Nephron progenitor cell (in vitro differentiated cells): ENCODE measurements at regions not wholly inside any gene's neighbourhood (a gene's known extent, or its start where the extent isn't known, plus 50 kb on each side); places are given as distances from the start of the nearest gene placed in this dataset.

Experiments
- DNase-seq: peaks from one replicate; pipeline ENCODE4 v3.0.0; 2021
- H3K27ac Mint-ChIP-seq: 2 replicates; pipeline ENCODE4 v1.8.0; 2021; ENCODE audit warnings: mild to moderate bottlenecking, moderate library complexity, mixed read lengths
- H3K27me3 Mint-ChIP-seq: 2 replicates; pipeline ENCODE4 v1.8.0; 2021; ENCODE audit warnings: mild to moderate bottlenecking, low read depth, mixed read lengths; ENCODE audit not compliant: poor library complexity
- H3K36me3 Mint-ChIP-seq: 2 replicates; pipeline ENCODE4 v1.8.0; 2021; ENCODE audit warnings: low read depth, mixed read lengths
- H3K4me1 Mint-ChIP-seq: 2 replicates; pipeline ENCODE4 v1.8.0; 2021; ENCODE audit warnings: mixed read lengths
- H3K4me3 Mint-ChIP-seq: 2 replicates; pipeline ENCODE4 v1.8.0; 2021; ENCODE audit warnings: mild to moderate bottlenecking, moderate library complexity, mixed read lengths
- H3K9me3 Mint-ChIP-seq: 2 replicates; pipeline ENCODE4 v1.8.0; 2021; ENCODE audit warnings: mild to moderate bottlenecking, moderate library complexity, mixed read lengths
- CTCF ChIP-seq: fragments of 200-600 bp; sonication (generic); IDR thresholded peaks from 2 replicates; pipeline ENCODE4 v1.5.0; 2021; ENCODE audit warnings: antibody characterized with exemption

- peaks cover 8% of the 10 kb centered on the region for H3K27me3 Mint-ChIP-seq
- H3K27ac Mint-ChIP-seq: no peak overlapping the region
- DNase-seq: no peak
- no peak for TF ChIP-seq CTCF
- H3K4me1 Mint-ChIP-seq: peaks cover 11% of the 10 kb centered on the region
- H3K4me3 Mint-ChIP-seq: no peak overlapping the region
- H3K9me3 Mint-ChIP-seq: peaks cover 18% of the 10 kb centered on the region
- no peaks in the 10 kb centered on the region for H3K36me3 Mint-ChIP-seq
Measured at GRCh38 chr6:14221564-14222279, 104.2 kb downstream of the CD83 start.

GRCh38 chr6:14222956-14223355 lies 105.4 kb downstream of the CD83 start:
- Mint-ChIP-seq H3K9me3 (peaks cover 23% of the 10 kb centered on the region), H3K27ac (no peak overlapping the region), H3K27me3 (peaks cover 8% of the 10 kb centered on the region), H3K4me1 (peaks cover 11% of the 10 kb centered on the region), H3K4me3 (no peak overlapping the region), H3K36me3 (no peaks in the 10 kb centered on the region)
- DNase-seq: no peak
- no peak for TF ChIP-seq CTCF

- peaks cover 16% of the 10 kb centered on the region for H3K4me1 Mint-ChIP-seq
- H3K4me3 Mint-ChIP-seq: no peak overlapping the region
- DNase-seq: no peak
- no peak overlapping the region for H3K27ac Mint-ChIP-seq
- H3K9me3 Mint-ChIP-seq: peaks cover 23% of the 10 kb centered on the region
- H3K27me3 Mint-ChIP-seq: peaks cover 8% of the 10 kb centered on the region
- H3K36me3 Mint-ChIP-seq: no peaks in the 10 kb centered on the region
- TF ChIP-seq CTCF: no peak
Measured at GRCh38 chr6:14224359-14225103, 107.0 kb downstream of the CD83 start.

- Mint-ChIP-seq H3K9me3 (peaks cover 23% of the 10 kb centered on the region), H3K36me3 (no peaks in the 10 kb centered on the region), H3K27ac (no peak overlapping the region), H3K4me1 (peaks cover 10% of the 10 kb centered on the region), H3K4me3 (no peak overlapping the region), H3K27me3 (peaks cover 14% of the 10 kb centered on the region)
- TF ChIP-seq CTCF: no peak
- DNase-seq: no peak
Measured at GRCh38 chr6:14226051-14226660, 108.6 kb downstream of the CD83 start.

GRCh38 chr6:14228571-14228970 lies 111.0 kb downstream of the CD83 start:
- Mint-ChIP-seq H3K27me3 (peaks cover 15% of the 10 kb centered on the region), H3K27ac (no peak overlapping the region)
- DNase-seq: no peak

More at GRCh38 chr6:14228571-14228970, 111.0 kb downstream of the CD83 start:
- no peak for TF ChIP-seq CTCF
- Mint-ChIP-seq H3K4me1 (peaks cover 5% of the 10 kb centered on the region), H3K36me3 (no peaks in the 10 kb centered on the region), H3K9me3 (peaks cover 23% of the 10 kb centered on the region), H3K4me3 (no peak overlapping the region)
